ENCODE measurements at regions not wholly inside any gene's neighbourhood (a gene's known extent, or its start where the extent isn't known, plus 50 kb on each side); places are given as distances from the start of the nearest gene placed in this dataset.

DNA sequence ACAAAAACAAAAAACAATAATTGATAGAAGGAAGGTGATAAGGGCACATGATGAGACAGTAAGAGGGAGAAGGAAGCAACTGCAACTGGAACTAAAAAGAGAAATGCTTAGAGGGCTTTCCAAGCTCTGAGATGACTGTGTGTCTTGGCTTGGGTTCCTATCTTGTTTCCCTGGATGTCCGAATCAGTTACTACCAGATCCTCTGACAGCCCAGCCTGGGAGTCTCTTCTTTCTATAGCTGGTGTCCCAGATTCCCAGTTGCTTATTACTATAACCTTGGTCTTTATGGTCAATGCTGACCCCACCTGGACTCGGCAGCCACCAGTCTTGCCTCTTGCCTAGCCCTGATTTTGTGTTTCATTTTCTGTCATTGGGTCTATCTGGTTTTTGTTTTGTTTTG, 116.4 kb downstream of the RFC3 start:
- Histone ChIP-seq H3K9me3 (ENCODE audit: control insufficient read depth in 1 of 2, insufficient read depth in 1 of 2, low read length in 2 of 2) (no peaks in the 10 kb centered on the region), H3K36me3 (ENCODE audit: insufficient read depth, low read length) (no peaks in the 10 kb centered on the region), H3K4me1 (ENCODE audit: insufficient read depth, low read length) (no peaks in the 10 kb centered on the region), H3K27me3 (ENCODE audit: control insufficient read depth in 1 of 2, insufficient read depth in 2 of 2, low read length in 2 of 2) (no peaks in the 10 kb centered on the region), H3K27ac (ENCODE audit: low read depth in 1 of 2, low read length in 2 of 2) (no peak overlapping the region), H3K4me3 (ENCODE audit: low read length) (no peak overlapping the region)
- ChIA-PET POLR2A (no interaction called here), CTCF (no interaction called here)
- intact Hi-C loops (cut with DNase I, micrococcal nuclease): no loop called here
- H3K9me3 Mint-ChIP-seq: no peaks in the 10 kb centered on the region
- ATAC-seq (ENCODE audit: poor library complexity) (no peak), DNase-seq (no peak)
- no peaks in the 10 kb centered on the region for H3K4me1 Mint-ChIP-seq (ENCODE audit: low read depth)
- TF ChIP-seq, protein P1, sequence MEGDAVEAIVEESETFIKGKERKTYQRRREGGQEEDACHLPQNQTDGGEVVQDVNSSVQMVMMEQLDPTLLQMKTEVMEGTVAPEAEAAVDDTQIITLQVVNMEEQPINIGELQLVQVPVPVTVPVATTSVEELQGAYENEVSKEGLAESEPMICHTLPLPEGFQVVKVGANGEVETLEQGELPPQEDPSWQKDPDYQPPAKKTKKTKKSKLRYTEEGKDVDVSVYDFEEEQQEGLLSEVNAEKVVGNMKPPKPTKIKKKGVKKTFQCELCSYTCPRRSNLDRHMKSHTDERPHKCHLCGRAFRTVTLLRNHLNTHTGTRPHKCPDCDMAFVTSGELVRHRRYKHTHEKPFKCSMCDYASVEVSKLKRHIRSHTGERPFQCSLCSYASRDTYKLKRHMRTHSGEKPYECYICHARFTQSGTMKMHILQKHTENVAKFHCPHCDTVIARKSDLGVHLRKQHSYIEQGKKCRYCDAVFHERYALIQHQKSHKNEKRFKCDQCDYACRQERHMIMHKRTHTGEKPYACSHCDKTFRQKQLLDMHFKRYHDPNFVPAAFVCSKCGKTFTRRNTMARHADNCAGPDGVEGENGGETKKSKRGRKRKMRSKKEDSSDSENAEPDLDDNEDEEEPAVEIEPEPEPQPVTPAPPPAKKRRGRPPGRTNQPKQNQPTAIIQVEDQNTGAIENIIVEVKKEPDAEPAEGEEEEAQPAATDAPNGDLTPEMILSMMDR (IDR thresholded peaks at IDR 0.05): no peak
- H3K36me3 Mint-ChIP-seq (ENCODE audit: low read depth): no peaks in the 10 kb centered on the region
- no peaks in the 10 kb centered on the region for H3K27me3 Mint-ChIP-seq
- no peak overlapping the region for H3K27ac Mint-ChIP-seq
- no peak overlapping the region for H3K4me3 Mint-ChIP-seq

DNA sequence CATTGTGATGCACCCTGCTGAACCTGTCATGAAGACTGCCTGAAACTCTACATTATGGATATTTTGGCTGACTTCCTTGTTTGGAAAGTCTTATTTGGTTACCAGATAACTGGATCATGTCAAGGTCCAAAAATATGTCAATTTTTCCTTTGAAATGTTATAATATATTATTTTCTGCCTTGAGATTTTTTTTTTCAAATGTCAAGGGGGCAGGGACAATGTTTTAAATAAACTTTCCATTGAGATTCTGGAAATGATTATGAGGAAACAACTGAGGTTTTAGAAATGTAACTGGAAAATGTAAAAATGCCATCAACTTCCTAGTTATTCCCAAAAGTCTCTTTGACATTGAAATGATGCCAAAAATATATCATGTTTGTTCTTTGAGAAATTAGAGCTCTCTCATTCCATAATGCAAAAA, 117.0 kb downstream of the RFC3 start:
- H3K9me3 Mint-ChIP-seq: no peaks in the 10 kb centered on the region
- POLR2A ChIA-PET: no interaction called here
- Histone ChIP-seq H3K36me3 (ENCODE audit: insufficient read depth, low read length) (no peaks in the 10 kb centered on the region), H3K27me3 (ENCODE audit: control insufficient read depth in 1 of 2, insufficient read depth in 2 of 2, low read length in 2 of 2) (no peaks in the 10 kb centered on the region), H3K4me1 (ENCODE audit: insufficient read depth, low read length) (no peaks in the 10 kb centered on the region), H3K27ac (ENCODE audit: low read depth in 1 of 2, low read length in 2 of 2) (no peak overlapping the region), H3K4me3 (ENCODE audit: low read length) (no peak overlapping the region), H3K9me3 (ENCODE audit: control insufficient read depth in 1 of 2, insufficient read depth in 1 of 2, low read length in 2 of 2) (no peaks in the 10 kb centered on the region)
- CTCF ChIA-PET: no interaction called here
- H3K4me1 Mint-ChIP-seq (ENCODE audit: low read depth): no peaks in the 10 kb centered on the region
- no peak overlapping the region for H3K27ac Mint-ChIP-seq
- ATAC-seq (ENCODE audit: poor library complexity) (no peak), DNase-seq (no peak)
- H3K36me3 Mint-ChIP-seq (ENCODE audit: low read depth): no peaks in the 10 kb centered on the region
- TF ChIP-seq, protein P1 (IDR thresholded peaks at IDR 0.05): no peak
- H3K27me3 Mint-ChIP-seq: no peaks in the 10 kb centered on the region
- no peak overlapping the region for H3K4me3 Mint-ChIP-seq
- intact Hi-C loops (cut with DNase I, micrococcal nuclease): no loop called here

DNA sequence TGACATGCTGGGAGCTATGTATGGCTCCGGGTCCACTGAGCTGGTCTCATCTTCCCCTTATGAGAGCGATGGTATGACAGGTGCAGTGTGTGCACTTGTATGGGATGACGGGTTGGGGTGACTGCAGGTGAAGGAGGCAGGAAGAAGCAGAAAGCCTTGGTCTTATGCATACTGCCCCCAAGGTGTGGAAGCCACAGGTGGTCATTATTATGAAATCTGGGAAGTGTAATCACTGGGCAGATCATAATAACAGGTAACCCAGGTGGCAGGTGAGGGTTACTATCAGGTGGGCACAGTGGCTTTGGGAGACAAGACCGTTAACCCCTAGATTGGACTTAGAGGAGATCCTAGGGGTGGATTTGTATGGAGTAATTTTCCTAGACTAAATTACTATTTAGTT, 118.0 kb downstream of the RFC3 start:
- Mint-ChIP-seq H3K36me3 (ENCODE audit: low read depth) (no peaks in the 10 kb centered on the region), H3K4me3 (no peak overlapping the region), H3K9me3 (no peaks in the 10 kb centered on the region), H3K4me1 (ENCODE audit: low read depth) (no peaks in the 10 kb centered on the region), H3K27ac (no peak overlapping the region), H3K27me3 (no peaks in the 10 kb centered on the region)
- no peak for ATAC-seq (ENCODE audit: poor library complexity)
- CTCF ChIA-PET: no interaction called here
- no peaks in the 10 kb centered on the region for H3K27me3 ChIP-seq (ENCODE audit: control insufficient read depth in 1 of 2, insufficient read depth in 2 of 2, low read length in 2 of 2)
- TF ChIP-seq, protein P1 (IDR thresholded peaks at IDR 0.05): no peak
- intact Hi-C loops (cut with DNase I, micrococcal nuclease): no loop called here
- H3K4me1 ChIP-seq (ENCODE audit: insufficient read depth, low read length): no peaks in the 10 kb centered on the region
- H3K4me3 ChIP-seq (ENCODE audit: low read length): no peak overlapping the region
- H3K36me3 ChIP-seq (ENCODE audit: insufficient read depth, low read length): no peaks in the 10 kb centered on the region
- H3K27ac ChIP-seq (ENCODE audit: low read depth in 1 of 2, low read length in 2 of 2): no peak overlapping the region
- no peaks in the 10 kb centered on the region for H3K9me3 ChIP-seq (ENCODE audit: control insufficient read depth in 1 of 2, insufficient read depth in 1 of 2, low read length in 2 of 2)
- POLR2A ChIA-PET: no interaction called here
- DNase-seq: no peak
